HAP-1 (cell line): ENCODE measurements at regions not wholly inside any gene's neighbourhood (a gene's known extent, or its start where the extent isn't known, plus 50 kb on each side); places are given as distances from the start of the nearest gene placed in this dataset.

ENCODE experiments used
- DNase-seq, 2 experiments: peaks; one replicate each; pipeline ENCODE4 v3.0.0-alpha.2; 2016 to 2020; ENCODE audit warnings: low spot score in 2 of 2
- H3K27me3 ChIP-seq: fragments of 250-450 bp; sonication (Bioruptor Pico); 2 replicates; pipeline ENCODE4 v1.5.1; 2020; ENCODE audit warnings: low read depth, mild to moderate bottlenecking, moderate library complexity
- H3K36me3 ChIP-seq: fragments of 250-450 bp; sonication (Bioruptor Pico); replicated peaks from 2 replicates; pipeline ENCODE4 v1.5.1; 2020; ENCODE audit warnings: mild to moderate bottlenecking
- H3K4me1 ChIP-seq: fragments of 250-450 bp; sonication (Bioruptor Pico); 2 replicates; pipeline ENCODE4 v1.5.1; 2020; ENCODE audit warnings: mild to moderate bottlenecking
- H3K4me3 ChIP-seq: fragments of 250-450 bp; sonication (Bioruptor Pico); 2 replicates; pipeline ENCODE4 v1.5.1; 2020; ENCODE audit warnings: mild to moderate bottlenecking, moderate library complexity
- H3K9me3 ChIP-seq: fragments of 250-450 bp; sonication (Bioruptor Pico); 2 replicates; pipeline ENCODE4 v1.5.1; 2020; ENCODE audit warnings: mild to moderate bottlenecking, moderate library complexity
- in situ Hi-C: fragments of 300-500 bp; cut with MboI; formaldehyde crosslinking; loops from 3 replicates; pipeline ENCODE4 v1.14.3; 2020; ENCODE audit warnings: low sequenced_read_pairs, inconsistent platforms, mixed read lengths

DNA sequence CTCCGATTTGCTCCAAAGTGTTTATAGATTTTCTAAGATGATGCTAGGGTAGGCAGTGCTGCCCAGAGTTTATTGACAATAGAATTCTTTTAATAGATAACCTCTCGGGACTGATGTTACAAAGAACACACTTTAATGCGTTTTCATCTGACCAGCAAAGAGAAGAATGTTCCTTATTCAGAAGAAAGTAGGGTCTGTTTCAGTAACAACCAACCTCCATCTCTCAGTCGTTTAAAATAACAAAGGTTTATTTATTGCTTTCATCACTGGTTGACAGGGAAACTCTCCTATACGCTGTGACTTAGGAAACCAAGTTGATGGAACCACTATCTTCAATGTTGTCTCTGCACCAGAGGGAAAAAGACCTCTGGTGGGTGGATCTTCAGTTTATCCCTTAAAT lies 55.1 kb upstream of the PAPPA start:
- no peak overlapping the region for H3K4me3 ChIP-seq
- H3K9me3 ChIP-seq: no peaks in the 10 kb centered on the region
- no peak for DNase-seq
- no peaks in the 10 kb centered on the region for H3K36me3 ChIP-seq
- no peaks in the 10 kb centered on the region for H3K4me1 ChIP-seq
- H3K27me3 ChIP-seq: no peaks in the 10 kb centered on the region
- in situ Hi-C loops: no loop called here

DNA sequence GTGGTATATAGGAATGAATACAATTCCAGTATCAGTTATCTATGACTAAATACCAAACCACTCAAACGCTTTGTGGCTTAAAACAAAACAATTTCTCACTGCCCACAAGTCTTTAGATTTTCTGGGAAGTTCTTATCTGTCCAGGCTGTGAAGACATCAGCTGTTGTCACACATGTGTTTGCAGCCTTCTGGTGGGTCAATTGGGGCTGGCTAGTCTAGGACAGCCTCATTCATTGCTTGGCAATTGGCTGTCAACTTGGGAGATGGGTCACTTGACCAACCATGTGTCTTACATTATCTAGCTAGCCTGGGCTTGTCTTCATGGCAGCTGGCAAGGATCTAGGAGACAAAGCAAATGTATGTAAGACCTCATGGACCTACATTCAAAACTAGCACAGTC lies 53.8 kb upstream of the PAPPA start:
- H3K4me1 ChIP-seq: no peaks in the 10 kb centered on the region
- H3K36me3 ChIP-seq: no peaks in the 10 kb centered on the region
- no peak for DNase-seq
- no peak overlapping the region for H3K4me3 ChIP-seq
- H3K9me3 ChIP-seq: no peaks in the 10 kb centered on the region
- in situ Hi-C loops: no loop called here
- no peaks in the 10 kb centered on the region for H3K27me3 ChIP-seq

DNA sequence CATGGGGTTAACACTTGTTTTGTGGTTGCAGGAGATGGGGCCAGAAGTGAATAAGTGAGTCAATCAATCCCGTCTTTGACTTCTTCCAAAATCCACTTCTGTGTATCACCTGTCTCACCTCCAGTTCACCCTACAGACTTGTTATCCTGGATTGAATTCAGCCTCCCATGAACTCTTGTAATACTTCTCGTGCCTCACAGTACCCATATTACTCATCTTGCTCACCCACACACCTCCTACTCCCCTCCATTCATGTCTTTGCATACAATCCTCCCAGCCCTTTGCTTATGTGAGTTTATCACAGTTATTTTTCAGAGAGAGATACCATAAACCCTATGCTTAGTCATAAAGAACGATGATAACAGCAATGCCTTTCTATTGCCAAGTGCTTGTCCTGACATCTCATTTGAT lies 52.9 kb upstream of the PAPPA start:
- no peak for DNase-seq
- in situ Hi-C loops: no loop called here

DNA sequence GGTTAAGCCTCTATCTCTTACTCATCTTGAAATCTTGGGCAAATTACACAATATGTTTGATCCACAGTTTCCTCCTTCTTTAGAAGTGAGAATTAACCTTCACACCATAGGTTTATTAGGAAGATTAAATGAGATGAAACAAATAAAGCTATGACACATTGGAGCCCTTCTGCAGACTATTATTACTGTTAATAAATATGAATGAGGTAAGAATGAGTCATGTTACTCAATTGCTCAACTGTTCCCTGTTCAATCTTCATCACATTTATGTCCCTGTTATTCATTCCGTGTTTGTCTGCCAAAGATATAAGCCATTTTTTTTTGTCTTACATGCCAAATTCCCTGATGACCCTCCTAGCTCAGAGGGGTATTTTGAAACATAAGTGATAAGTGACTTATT lies 52.1 kb upstream of the PAPPA start:
- no peaks in the 10 kb centered on the region for H3K27me3 ChIP-seq
- no peaks in the 10 kb centered on the region for H3K36me3 ChIP-seq
- no peaks in the 10 kb centered on the region for H3K9me3 ChIP-seq
- no peak overlapping the region for H3K4me3 ChIP-seq
- in situ Hi-C loops: no loop called here
- no peak for DNase-seq
- H3K4me1 ChIP-seq: no peaks in the 10 kb centered on the region

More for the DNA sequence above, 52.9 kb upstream of the PAPPA start:
- no peaks in the 10 kb centered on the region for H3K36me3 ChIP-seq
- no peaks in the 10 kb centered on the region for H3K9me3 ChIP-seq
- H3K4me1 ChIP-seq: no peaks in the 10 kb centered on the region
- no peak overlapping the region for H3K4me3 ChIP-seq
- H3K27me3 ChIP-seq: no peaks in the 10 kb centered on the region

DNA sequence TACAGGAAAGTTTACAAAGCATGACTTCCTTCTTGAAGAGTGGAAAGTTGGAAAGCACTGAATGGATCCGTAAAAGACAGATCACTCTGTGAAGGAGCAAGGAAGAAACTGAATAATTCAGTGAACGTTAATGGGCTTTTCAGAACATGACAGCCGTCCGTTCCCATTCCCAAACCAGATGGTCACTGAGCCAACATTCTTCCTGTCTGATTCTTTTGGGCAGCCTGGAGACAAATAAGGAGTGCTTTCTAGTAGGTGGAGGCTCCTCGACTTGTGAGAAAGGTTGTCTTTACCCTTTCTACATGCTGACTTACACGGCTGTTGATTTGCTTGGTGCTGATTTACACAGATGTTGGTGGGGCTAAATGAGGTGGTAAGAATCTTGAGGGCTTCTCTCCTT lies 51.0 kb upstream of the PAPPA start:
- Histone ChIP-seq H3K4me3 (no peak overlapping the region), H3K27me3 (no peaks in the 10 kb centered on the region), H3K4me1 (no peaks in the 10 kb centered on the region), H3K9me3 (no peaks in the 10 kb centered on the region), H3K36me3 (no peaks in the 10 kb centered on the region)
- in situ Hi-C loops: no loop called here
- DNase-seq: no peak
